GM21447 (cell line): ENCODE measurements at regions not wholly inside any gene's neighbourhood (a gene's known extent, or its start where the extent isn't known, plus 50 kb on each side); places are given as distances from the start of the nearest gene placed in this dataset.

Experiments used
- ATAC-seq: cut with Tn5 transposase; IDR thresholded peaks from one replicate; pipeline ENCODE4 v1.9.1; 2021; ENCODE audit not compliant: unreplicated experiment

DNA sequence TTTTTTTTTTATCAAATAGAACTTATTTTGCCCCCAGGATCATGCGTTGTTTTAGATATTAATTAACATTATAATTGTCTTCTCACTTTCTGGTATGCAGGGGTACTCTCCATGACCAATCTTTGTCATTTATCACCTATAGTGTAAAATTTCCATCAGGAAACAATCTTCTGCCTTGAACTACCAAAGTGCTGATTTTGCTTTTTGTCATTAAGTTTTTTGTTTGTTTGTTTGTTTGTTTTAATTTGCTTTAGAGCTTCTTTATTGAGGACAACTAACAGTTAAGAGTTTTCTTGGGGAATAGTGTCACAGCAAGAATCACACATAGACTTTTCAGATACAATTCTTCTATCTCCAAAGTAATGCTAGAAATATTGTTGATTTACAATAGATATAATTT is 171.2 kb upstream of the PRPS1L1 start:
- no peak for ATAC-seq

DNA sequence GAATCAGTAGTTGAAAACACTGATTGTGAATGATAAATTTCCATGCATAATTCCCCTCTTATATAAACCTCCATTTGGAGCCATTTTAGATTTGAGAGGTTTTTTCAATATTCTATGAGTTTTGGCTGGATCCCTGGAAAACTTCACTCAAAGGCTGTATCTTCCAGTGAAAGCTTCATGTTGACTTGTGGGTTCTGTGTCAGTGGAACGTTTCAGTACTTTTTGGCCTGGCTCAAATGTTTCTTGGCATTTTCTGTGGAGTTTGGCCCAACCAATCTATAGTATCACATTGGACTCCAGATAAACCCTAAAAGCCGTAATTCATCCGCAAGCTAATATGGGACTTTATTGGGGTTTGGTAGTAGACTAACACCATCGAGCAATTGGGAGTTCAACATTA is 172.6 kb upstream of the PRPS1L1 start:
- ATAC-seq: no peak

DNA sequence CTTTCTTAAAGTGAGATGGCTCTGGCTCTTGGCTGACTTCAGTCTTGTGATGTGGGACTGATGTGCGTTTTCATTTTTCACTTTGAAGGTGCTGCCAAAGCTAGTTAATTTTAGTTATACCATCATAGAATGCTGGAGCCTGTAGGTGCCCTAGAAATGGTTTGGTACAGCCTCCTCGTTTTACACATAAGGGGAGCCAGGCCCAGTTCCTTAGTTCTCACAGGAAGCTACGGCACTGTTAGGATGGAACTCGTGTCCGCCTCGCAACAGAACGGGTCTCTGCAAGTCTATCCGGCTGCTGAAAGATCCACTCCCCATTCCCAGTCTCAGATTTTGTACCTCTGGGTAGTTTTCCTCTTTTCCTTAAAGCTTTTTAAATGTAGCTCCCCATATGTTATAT is 173.2 kb upstream of the PRPS1L1 start:
- ATAC-seq: no peak

DNA sequence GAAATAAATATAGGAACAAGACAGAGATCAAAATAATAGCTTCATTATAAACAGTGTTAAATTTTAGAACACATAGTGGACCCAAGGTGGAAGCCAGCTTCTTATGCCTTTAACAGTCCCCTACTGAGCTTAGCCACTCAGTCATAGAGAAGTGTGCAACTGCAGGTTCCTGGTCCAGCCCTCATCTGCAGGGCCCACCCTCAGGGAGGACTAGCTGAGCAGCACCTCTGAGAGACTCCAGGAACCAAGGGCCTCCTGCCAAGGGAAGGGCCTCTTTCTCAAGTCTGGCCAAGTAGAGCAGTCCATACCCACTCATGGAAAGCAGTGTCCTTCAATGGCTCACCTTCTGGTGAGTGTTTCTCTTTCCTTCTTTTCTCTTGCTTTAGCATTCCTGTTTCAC is 173.7 kb upstream of the PRPS1L1 start:
- no peak for ATAC-seq

DNA sequence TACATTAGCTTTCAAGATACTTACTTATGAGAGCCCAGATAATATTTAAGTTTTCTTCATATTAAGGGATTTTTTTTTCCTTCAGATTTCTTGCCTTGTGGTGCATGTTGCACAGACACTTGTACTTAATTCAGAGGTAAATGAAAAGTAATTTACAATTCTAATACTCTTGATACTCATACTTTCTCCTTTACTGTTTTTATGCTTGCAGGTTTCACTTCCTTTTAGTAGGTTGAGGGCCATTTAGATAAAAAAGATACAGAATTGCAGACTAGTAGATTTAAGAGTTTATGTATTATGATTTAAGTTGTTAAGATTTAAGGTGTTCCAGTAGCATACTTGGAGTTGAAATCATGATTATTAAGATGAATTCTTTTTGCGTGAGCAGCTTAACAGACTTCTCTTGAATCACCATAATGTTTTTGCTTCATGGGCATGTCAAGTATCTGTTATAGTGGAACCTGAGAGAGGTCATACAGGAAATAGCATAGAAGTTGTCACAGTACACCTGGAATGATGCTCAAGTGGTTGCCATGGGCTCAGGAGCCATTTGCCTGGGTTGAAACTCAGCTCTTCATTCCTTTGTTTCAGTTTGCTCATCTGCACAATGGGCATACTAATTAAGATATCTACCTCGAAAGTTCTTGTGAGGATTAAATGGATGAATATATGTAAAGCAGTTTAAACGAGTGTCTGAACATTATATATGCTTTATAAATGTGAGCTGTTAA is 174.8 kb upstream of the PRPS1L1 start:
- ATAC-seq: no peak

DNA sequence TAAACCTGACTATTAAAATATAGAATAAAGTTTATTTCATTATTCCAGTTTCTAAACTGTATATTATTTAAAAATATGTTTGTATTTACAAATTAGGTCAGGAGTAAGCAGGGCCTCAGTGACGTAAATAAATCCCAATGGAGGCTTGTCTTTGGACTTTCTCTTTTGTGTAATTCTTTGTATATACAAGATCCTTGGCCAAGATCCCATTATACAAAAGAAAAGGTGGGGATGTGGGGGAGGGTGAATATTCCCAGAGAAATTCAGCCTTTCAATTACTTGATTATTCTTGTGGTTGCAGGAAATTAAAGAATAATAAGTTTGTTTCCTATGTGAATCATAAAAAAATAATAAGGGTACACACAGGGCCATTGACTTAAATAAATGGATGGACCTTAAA is 178.7 kb upstream of the PRPS1L1 start:
- no peak for ATAC-seq

DNA sequence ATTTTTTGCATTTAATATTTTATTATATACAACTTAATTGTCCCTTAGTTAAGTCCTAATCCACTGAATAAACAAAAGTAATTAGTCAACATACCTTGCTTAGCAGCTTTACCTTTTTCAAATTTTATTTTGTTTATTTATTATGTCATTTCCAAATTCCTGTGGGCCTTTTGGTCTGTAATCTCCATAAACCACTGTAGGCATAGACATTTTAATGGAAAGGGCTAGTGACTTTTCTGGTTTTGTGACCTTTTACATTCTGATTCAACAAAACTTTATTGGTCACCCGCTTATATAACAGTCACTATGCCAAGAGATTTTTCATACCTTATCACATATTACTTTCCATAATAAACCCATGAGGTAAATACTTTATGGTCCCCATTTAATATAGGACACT is 181.3 kb upstream of the PRPS1L1 start:
- ATAC-seq: no peak

DNA sequence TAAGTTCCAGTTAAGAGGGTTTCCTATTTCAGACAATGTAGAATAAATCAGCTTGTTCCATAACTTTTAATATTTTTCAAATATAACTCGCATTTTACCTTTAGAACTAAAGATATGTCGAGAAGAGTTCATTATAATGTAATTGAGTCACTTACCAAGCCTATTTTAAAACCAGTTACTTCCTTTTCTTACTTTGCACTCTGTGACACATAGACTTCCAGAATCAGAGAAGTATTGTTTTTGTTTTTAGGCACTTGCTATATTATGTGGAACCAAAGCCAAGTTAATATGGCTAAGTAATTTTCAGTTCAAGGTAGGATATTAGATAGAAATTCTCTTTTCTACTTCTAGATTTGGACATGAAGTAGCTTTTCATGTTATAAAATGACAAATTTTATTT is 182.7 kb upstream of the PRPS1L1 start:
- ATAC-seq: no peak

DNA sequence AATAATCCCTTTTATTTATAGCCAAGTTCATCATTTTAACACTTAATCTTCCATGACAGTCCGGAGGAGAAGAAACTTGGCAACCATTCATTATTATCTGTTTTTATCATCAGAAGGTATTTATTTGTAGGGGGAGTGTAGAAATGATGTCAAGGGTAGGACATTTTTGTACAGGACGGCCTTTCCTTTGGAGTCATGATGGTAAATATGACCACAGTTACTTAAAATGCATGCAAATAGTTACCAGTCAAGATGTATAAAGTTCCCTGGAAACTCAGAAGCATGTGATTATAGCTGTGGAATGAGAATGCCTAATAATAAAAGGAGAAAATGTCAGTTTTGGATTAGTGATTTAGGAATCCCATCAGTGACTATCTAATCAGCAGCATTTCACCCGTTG is 183.1 kb upstream of the PRPS1L1 start:
- no peak for ATAC-seq

DNA sequence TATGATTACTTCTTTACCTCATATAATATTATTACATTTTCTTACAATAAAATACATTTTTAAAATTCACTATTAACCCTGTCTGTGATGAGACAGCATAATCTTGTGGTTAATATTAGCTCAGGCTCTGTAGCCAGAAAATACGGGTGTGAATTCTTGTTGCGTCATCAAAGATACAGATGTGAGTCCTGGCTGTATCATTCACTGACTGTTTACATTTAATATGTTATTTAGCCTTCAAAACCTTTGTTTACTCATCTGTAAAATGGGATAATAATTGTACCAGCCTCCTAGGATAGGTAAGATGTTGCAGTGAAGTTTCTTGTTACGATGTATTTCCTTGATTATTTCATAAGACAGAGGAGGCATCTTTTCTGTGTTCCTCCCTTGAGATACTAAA is 184.7 kb upstream of the PRPS1L1 start:
- no peak for ATAC-seq

DNA sequence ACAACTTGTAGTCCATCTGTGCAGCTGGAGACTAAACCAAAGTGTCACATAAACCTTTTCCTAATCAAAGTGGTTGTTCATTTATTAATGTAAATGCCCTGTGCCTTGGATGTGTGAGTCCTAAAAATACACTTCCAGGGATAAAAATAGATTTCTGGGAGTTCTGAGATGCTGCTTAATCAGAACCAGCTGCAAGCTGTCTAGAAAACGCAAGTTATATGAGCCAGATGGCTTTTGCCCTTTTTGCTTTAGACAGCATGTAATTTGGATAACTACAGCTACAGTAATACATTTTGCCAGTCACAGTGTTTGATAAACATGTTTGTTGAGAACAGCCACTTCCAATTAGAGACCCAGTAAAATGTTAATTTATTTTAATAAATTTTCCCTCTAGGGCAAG is 185.1 kb upstream of the PRPS1L1 start:
- ATAC-seq: no peak

DNA sequence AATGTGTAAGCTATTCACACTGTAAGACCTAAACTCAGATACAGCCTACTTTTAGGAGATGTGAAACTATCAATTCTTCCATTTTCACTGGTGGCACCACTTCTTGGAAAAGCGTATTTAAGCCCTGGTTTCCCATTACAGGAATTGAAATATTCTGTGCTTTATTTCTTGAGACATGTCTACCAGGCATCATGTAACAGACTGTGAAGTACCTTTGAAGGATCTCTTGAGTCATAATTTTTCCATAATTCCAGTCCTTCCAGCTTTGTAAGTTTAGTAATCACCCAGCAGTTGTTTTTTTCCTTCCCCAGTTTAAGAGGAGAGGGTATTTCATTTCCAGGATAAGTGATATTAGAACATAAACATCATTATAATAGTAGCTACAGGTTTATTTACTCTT is 186.0 kb upstream of the PRPS1L1 start:
- no peak for ATAC-seq

DNA sequence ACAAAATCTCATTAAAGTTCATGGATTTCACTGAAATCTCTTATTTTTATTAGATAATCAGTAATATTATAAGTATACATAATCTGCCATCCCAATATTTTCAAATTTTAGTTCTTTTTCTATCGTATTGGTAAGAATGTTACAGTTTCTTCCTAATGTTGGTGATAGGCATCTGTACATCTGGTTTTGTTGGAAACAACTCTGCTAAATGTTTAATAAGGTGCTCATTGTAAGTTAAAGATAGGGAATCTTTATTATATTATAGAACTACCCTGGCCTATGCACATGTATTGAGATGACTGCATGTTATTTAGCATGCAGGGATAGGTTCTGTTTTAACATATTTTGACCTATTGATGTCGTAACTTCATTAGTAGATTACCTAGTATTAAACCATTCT is 188.6 kb upstream of the PRPS1L1 start:
- no peak for ATAC-seq

DNA sequence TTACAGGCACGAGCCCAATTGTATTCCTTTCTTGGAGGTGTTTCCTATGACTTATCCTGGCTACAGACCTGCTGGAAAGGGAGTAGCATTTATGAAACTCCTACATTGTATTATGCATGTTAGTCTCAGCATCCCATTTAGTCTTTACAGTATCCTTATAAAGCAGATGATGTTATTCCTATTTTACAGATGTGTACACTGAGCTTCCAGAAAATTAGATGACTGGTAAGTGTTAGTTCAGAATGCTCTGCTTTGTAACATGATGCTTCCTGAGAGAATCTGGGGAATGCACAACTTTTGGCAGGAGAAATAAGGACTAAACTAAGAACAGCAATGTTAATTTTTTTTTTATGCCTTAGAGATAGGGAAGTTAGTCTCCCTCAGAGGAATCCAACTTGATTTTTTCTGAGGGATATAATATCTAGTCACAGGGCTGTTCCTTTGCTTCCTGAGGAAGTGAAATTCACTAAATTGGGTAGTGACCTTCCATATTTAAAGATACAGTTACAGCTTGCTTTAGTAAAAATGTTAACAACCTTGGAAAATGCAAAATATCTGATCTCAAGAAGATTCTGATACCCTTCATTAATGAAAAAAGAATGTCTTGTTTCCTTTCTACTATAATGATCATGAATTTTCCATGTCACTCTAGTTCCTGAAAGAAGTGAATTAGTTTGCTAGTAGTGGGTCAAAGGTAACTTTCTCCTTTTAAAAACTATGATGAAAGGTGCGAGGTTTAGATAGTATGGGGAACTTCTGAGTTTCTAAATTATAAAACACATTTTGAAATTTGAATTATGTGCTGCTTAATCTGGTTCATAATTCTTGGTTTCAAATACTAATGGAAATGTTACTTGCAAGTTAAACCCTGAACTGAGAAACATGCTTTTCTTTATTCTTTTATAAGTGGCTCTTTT is 194.0 kb upstream of the PRPS1L1 start:
- ATAC-seq: no peak

DNA sequence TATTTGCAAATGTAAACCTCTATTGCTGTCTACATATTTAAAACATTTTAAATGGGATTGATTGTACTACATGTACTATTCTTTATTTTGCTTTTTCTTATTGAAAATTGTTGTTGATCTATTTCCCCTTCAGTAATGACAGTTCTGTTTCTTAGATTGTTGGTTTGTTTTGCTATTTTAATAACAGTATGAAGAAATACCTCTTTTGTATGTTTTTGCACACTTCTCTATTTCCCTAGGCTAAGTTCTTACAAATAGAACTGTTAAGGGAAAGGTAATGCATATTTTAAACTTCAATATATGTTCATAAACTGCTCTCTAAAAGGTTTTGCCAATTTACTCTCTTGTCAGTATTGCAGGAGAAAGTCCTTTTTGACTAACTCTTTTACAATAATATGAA is 195.0 kb upstream of the PRPS1L1 start:
- no peak for ATAC-seq

DNA sequence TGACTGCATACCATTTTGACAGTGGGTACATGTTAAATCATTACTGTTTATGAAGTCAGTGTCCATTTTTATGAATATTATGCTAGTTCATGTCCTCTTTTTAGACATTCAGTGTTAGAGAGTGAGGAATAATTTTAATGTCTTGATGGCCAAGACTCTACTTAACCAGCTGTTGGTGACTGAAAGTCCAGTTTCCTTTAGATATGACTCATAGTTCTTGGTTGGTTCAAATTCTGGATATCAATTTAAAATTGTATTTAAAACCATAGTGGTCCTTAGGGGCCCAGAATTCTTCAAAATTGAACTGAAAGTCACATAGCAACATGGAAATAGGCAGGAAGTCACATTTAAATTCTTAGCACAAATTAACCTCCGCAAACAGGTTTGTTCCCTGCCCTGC is 196.5 kb upstream of the PRPS1L1 start:
- no peak for ATAC-seq

DNA sequence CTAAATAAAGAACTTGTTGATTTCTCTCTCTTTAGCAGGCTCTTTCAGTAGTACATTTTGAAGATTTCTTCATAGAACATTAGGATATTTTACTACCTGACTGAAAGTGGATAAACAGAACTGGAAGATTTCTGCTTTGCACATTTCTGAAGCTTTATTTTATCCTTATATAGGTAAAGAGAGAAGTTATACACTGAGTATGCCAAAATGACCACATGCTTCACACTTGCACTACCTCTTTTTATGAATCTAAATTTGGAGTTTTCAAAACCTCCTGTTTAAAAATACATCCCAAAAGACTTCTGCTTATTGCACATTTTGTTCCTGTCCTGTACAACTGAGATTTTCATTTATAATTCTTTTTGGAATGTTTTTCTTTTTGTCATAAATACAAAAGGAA is 197.4 kb upstream of the PRPS1L1 start:
- ATAC-seq: no peak

DNA sequence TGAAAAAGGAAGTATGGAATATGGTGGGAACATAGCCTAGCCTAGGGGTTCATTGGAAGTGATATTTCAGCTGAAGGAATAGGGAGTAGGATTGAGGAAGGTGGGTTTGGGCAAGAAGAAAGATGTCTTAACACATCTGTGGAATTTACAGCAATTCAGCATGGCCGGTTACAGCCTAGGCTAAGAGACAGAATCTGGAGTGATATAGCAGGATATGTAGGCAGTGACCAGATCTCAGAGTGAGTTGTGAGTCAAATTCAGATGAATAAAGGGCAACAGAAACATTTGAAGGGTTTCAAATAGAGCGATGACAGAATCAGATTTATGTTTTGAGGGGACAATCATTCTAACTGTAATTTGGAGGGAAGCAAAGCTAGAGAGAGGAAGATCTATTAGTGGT is 199.0 kb upstream of the PRPS1L1 start:
- no peak for ATAC-seq

DNA sequence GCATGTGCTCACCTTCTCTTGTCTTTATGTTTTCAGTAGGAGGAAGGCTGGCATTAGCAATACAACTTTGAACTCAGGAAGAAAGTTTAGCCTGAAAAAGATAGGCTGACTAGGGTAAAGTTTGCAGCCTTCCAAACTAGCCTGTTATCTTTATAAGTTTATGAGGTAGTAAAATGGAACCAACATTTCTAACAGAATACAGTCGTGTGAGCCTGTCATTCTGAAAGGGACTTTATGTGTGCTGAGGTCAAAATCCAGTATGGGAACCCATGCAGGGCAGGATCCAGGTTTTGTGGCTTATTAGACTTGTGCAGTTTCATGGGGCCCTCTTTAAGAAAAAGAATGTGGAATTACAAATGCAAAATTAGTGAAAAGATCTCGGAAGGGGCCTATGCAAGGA is 201.0 kb upstream of the PRPS1L1 start:
- no peak for ATAC-seq

DNA sequence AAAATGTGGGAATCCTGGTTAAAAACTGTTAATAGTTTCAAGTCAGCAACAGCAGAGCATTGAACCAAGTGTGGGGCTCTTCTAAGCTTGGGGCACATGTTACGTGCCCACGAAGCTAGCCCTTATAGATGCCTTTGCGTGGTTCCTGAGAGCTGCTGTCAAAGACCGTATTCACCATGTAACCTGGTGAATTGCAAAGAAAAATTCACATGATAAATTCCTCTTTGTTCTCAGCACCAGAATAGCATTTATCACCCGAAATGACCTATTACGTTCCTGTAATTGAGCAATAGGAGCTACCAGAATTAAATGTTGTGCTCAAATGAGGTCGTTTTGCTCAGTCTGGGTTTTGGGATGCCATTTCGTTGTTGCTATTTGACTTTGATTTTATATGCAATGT is 202.6 kb upstream of the PRPS1L1 start:
- ATAC-seq: no peak

DNA sequence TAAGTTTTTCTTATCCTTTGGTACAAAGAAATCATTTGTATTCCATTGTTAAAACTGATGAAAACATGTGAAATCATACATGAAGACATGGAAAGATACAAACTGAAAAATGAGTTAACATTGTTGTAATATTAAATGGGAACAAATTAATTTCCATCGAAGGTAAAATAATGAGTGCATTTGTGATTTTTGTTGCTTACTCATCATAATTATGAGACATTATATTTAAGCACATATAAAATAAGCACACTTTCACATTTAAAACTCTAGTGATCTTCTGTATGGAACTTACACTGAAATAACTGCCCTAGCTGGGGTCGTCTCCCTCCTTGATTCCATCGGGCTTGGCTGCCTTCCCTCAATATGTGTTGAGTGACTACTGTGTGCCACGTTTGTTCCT is 204.2 kb upstream of the PRPS1L1 start:
- ATAC-seq: no peak

DNA sequence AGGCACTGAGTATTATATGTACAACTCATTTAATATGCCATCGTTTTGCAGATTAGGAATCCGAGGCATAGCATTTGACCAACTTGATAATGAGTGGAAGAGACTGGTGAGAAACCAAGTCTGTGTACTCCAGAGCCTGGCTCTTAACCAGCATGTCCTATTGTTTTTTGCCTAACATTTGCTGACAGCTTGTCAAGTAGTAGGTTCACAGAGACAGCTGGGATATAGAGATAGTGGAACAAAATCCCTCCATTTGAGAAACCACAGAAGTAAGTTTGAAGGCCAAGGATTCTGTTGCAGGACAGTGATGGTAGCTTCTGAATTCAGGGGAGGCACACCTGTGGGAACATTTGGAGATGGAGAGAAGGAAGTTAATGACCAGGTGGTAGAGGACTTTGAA is 206.9 kb upstream of the PRPS1L1 start:
- ATAC-seq: no peak

DNA sequence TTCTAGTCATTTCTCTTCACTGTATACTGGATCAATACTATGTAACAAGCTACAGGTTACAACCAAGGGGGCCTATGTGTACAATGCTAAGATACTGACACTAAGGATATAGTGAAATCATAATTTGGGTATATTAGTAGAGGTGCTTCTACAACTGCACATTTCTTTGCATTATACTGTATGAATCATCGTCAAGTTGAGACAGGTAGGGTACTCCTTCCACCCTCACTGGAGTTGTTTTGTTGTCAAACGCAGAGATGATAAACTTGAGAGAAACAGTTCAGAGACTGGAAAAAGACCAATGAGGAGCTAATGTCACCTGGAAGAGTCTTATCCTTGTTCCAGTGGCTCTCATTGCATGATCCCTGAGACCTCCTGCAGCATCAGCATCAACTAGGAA is 208.2 kb upstream of the PRPS1L1 start:
- ATAC-seq: no peak
